Keratinocyte (primary cell): ENCODE measurements at regions not wholly inside any gene's neighbourhood (a gene's known extent, or its start where the extent isn't known, plus 50 kb on each side); places are given as distances from the start of the nearest gene placed in this dataset.

Experiments used
- DNase-seq: peaks from one replicate; pipeline ENCODE4 v3.0.0-alpha.2; 2011; ENCODE audit warnings: low read depth, missing footprints, low spot score
- FAIRE-seq: peaks from 2 replicates; lab custom pipeline; 2011; peaks lifted over from hg19 to GRCh38; lab: Jason Lieb, UNC
- H2AFZ ChIP-seq: 2 replicates; pipeline ENCODE4 v1.6.0; 2012; ENCODE audit warnings: low read length, control low read depth, inconsistent platforms; ENCODE audit not compliant: control insufficient read depth
- H3K27ac ChIP-seq: 2 replicates; pipeline ENCODE4 v1.5.1; 2011; ENCODE audit warnings: low read length; ENCODE audit not compliant: control insufficient read depth, insufficient read depth
- H3K27me3 ChIP-seq: 3 replicates; pipeline ENCODE4 v1.6.0; 2011; ENCODE audit warnings: low read length; ENCODE audit not compliant: control insufficient read depth, insufficient read depth; ENCODE audit errors: extremely low read depth
- H3K36me3 ChIP-seq, 2 experiments: 2 replicates in 1 of 2; 3 replicates in 1 of 2; pipeline ENCODE4 v1.5.1; 2011; ENCODE audit warnings: low read length in 2 of 2, mild to moderate bottlenecking in 1 of 2; ENCODE audit not compliant: control insufficient read depth in 2 of 2, insufficient read depth in 2 of 2; ENCODE audit errors: extremely low read depth in 1 of 2
- H3K4me1 ChIP-seq: 3 replicates; pipeline ENCODE4 v1.5.1; 2011; ENCODE audit warnings: low read length; ENCODE audit not compliant: control insufficient read depth, insufficient read depth; ENCODE audit errors: extremely low read depth
- H3K4me2 ChIP-seq: 3 replicates; pipeline ENCODE4 v1.6.0; 2011; ENCODE audit warnings: low read depth, low read length; ENCODE audit not compliant: control insufficient read depth, insufficient read depth; ENCODE audit errors: extremely low read depth
- H3K4me3 ChIP-seq, 3 experiments: fragments of 200-600 bp in 1 of 3; sonication (generic) in 1 of 3; 2 replicates in 2 of 3; 3 replicates in 1 of 3; pipeline ENCODE4 v1.5.1; 2011 to 2016; ENCODE audit warnings: low read length in 3 of 3, mild to moderate bottlenecking in 3 of 3, control low read depth in 2 of 3, inconsistent platforms in 1 of 3, low read depth in 1 of 3, mixed read lengths in 1 of 3, mixed run types in 1 of 3, moderate library complexity in 1 of 3; ENCODE audit not compliant: control insufficient read depth in 2 of 3, insufficient read depth in 2 of 3; ENCODE audit errors: extremely low read depth in 1 of 3
- H3K79me2 ChIP-seq: 2 replicates; pipeline ENCODE4 v1.6.0; 2012; ENCODE audit warnings: low read length; ENCODE audit not compliant: control insufficient read depth, insufficient read depth
- H3K9ac ChIP-seq: 3 replicates; pipeline ENCODE4 v1.6.0; 2011; ENCODE audit warnings: low read length; ENCODE audit not compliant: control insufficient read depth, insufficient read depth; ENCODE audit errors: extremely low read depth
- H3K9me1 ChIP-seq: 3 replicates; pipeline ENCODE4 v1.6.0; 2011; ENCODE audit warnings: low read length; ENCODE audit not compliant: control insufficient read depth, insufficient read depth; ENCODE audit errors: extremely low read depth
- H3K9me3 ChIP-seq: 2 replicates; pipeline ENCODE4 v1.5.1; 2012; ENCODE audit warnings: low read depth, low read length; ENCODE audit not compliant: control insufficient read depth
- H4K20me1 ChIP-seq: 3 replicates; pipeline ENCODE4 v1.6.0; 2011; ENCODE audit warnings: low read length; ENCODE audit not compliant: control insufficient read depth, insufficient read depth; ENCODE audit errors: extremely low read depth
- CTCF ChIP-seq, 3 experiments: IDR thresholded peaks in 1 of 3; conservative IDR thresholded peaks in 1 of 3; optimal IDR thresholded peaks in 1 of 3; 2 replicates in 2 of 3; 3 replicates in 1 of 3; pipeline versions ENCODE3 to v1.5.1; 2011; ENCODE audit warnings: low read length in 3 of 3, mild to moderate bottlenecking in 3 of 3, moderate library complexity in 2 of 3, control low read depth in 1 of 3, inconsistent platforms in 1 of 3; ENCODE audit not compliant: insufficient read depth in 2 of 3; ENCODE audit errors: extremely low read depth in 1 of 3
- EZH2 ChIP-seq: IDR thresholded peaks from one replicate; pipeline ENCODE4 v1.6.1; 2012; ENCODE audit warnings: inconsistent platforms, mild to moderate bottlenecking, low read length, moderate library complexity
- dilution Hi-C: fragments of 300-500 bp; cut with MboI; formaldehyde crosslinking; loops from one replicate; pipeline ENCODE4 v1.7.0; 2020; ENCODE audit warnings: low sequenced_read_pairs; ENCODE audit not compliant: extremely low pct_ligation_motif_present

- Histone ChIP-seq H3K9ac (no peak overlapping the region), H2AFZ (no peak overlapping the region), H3K4me1 (no peaks in the 10 kb centered on the region), H3K4me2 (no peak overlapping the region), H4K20me1 (no peaks in the 10 kb centered on the region), H3K27me3 (no peaks in the 10 kb centered on the region), H3K9me3 (no peaks in the 10 kb centered on the region), H3K36me3 (no peaks in the 10 kb centered on the region), H3K4me3 (no peak overlapping the region), H3K27ac (no peak overlapping the region), H3K79me2 (no peaks in the 10 kb centered on the region), H3K9me1 (no peaks in the 10 kb centered on the region)
- DNase-seq (no peak), FAIRE-seq (no peak)
- dilution Hi-C loops: no loop called here
- no peak for TF ChIP-seq CTCF (optimal IDR thresholded peaks at IDR 0.05 in 1 of 3, IDR thresholded peaks at IDR 0.05 in 1 of 3, conservative IDR thresholded peaks at IDR 0.05 in 1 of 3; ENCODE audit: extremely low read depth in 1 of 3, insufficient read depth in 2 of 3, low read length in 3 of 3)
- no peak for TF ChIP-seq EZH2
Observed at GRCh38 chr5:13003457-13003856, 941.0 kb downstream of the DNAH5 start.

- dilution Hi-C loops: no loop called here
- Histone ChIP-seq H2AFZ (no peak overlapping the region), H3K27me3 (no peaks in the 10 kb centered on the region), H3K9me3 (no peaks in the 10 kb centered on the region), H3K4me2 (no peak overlapping the region), H3K79me2 (no peaks in the 10 kb centered on the region), H3K4me3 (no peak overlapping the region), H3K9ac (no peak overlapping the region), H3K9me1 (no peaks in the 10 kb centered on the region), H3K4me1 (no peaks in the 10 kb centered on the region), H3K27ac (no peak overlapping the region), H4K20me1 (no peaks in the 10 kb centered on the region), H3K36me3 (no peaks in the 10 kb centered on the region)
- no peak for DNase-seq
- TF ChIP-seq CTCF (optimal IDR thresholded peaks at IDR 0.05 in 1 of 3, IDR thresholded peaks at IDR 0.05 in 1 of 3, conservative IDR thresholded peaks at IDR 0.05 in 1 of 3; ENCODE audit: extremely low read depth in 1 of 3, insufficient read depth in 2 of 3, low read length in 3 of 3) (no peak), EZH2 (no peak)
- FAIRE-seq: no peak
Observed at GRCh38 chr5:12999667-13000066, 944.8 kb downstream of the DNAH5 start.
